ENCODE measurements at regions not wholly inside any gene's neighbourhood (a gene's known extent, or its start where the extent isn't known, plus 50 kb on each side); places are given as distances from the start of the nearest gene placed in this dataset.

GRCh38 chr7:142248-142941, 50.0 kb upstream of the FAM20C start:
- H3K4me3 ChIP-seq (ENCODE audit: low read depth, low read length), result no peak overlapping the region
- DNase-seq (ENCODE audit: low read depth), result peak; percentile 82
- no peak for TF ChIP-seq CTCF (IDR thresholded peaks at IDR 0.05; ENCODE audit: insufficient read depth, low read length)
